GM12892 (cell line): ENCODE measurements at regions not wholly inside any gene's neighbourhood (a gene's known extent, or its start where the extent isn't known, plus 50 kb on each side); places are given as distances from the start of the nearest gene placed in this dataset.

ENCODE experiments used
- POLR2A ChIP-seq: IDR thresholded peaks from 2 replicates; pipeline ENCODE4 v1.6.1; 2011; ENCODE audit warnings: low read depth, low read length, control low read depth
- TAF1 ChIP-seq: IDR thresholded peaks from 2 replicates; pipeline ENCODE4 v1.6.1; 2011; ENCODE audit warnings: low read depth, mild to moderate bottlenecking, control low read depth, low read length, borderline replicate concordance

DNA sequence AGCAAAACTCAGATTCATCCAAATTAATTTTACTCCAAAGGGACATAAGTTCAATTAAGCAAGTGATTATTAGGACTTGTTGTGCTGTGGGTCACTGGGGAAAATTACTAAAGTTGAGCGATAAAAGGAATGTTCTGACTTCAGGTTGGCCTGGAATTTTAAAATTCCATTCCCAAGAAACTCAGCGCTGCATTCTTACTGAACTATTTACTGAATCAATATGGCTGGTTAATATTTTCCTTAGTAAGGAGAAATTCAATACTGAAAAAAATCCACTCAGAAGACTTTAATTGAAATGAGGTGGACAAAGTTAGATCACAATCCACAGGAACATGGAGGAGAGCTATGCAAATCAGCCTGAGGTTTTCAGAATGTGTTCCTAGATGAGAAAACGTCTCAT is 578.9 kb upstream of the NR5A2 start:
- no peak for TF ChIP-seq TAF1
- TF ChIP-seq POLR2A, result no peak
